ENCODE measurements at regions not wholly inside any gene's neighbourhood (a gene's known extent, or its start where the extent isn't known, plus 50 kb on each side); places are given as distances from the start of the nearest gene placed in this dataset.

- DNase-seq: no peak
These were observed 250.2 kb upstream of the MIR17HG start for GRCh38 chr13:91097269-91097668.

DNA sequence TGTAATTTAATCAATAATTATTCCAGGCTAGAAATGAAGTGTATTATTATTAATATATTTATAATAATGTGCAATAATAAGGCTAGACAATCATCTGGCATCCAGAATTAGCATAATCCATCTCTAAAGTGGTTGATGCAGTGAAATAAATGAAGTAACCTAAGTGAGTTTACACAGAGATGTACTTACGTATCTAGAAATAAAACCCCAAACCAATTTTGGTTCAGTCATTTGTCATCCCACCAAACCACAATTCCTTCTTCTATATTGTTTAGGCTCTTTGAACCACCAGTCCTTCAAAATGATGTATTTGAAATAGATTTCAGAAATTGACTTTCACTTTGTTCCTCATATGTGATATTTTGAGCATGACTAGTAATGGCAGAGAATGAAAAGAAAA is 247.6 kb upstream of the MIR17HG start:
- no peak for DNase-seq

- no peak for DNase-seq
These were observed 246.5 kb upstream of the MIR17HG start for GRCh38 chr13:91100944-91101343.

- DNase-seq: no peak
These were observed 246.1 kb upstream of the MIR17HG start for GRCh38 chr13:91101381-91101780.

GRCh38 chr13:91105270-91105669 is 242.2 kb upstream of the MIR17HG start:
- no peak for DNase-seq

DNA sequence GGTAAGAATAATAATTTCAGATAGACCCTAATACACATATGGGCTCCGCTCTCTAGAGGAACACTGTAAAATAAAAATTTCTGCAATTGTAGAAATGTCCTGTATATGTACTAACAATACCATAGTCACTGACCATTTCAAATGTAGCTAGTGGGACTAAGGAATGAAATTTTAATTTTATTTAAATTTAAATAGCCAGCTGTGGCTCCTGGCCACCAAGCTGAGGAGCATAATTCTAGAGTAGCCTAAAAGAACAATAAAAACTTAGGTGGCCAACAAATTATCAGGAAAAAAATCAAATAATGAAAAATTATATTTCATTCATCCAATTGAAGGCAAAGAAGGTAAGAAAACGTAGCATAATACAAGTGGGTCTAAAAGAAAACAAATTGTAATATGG is 240.9 kb upstream of the MIR17HG start:
- DNase-seq: no peak

DNA sequence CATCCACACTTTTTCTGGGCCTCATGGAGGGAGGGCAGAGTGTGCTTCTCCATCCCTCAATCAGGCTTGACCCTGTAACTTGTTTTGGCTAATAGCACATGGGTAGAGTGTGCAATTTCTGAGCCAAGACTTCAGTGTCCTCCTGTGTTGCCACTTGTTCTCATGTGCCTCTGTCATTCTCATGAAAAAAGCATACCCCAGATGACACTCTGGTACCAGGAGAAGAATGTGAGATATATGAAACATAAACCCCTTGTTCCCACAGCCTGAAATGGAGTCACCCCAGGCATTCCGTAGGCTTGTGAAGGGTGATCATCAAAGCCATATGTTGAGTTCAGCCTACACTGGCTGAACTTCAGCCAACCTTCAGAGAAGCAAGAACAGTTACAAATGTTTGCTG is 239.2 kb upstream of the MIR17HG start:
- DNase-seq: no peak

GRCh38 chr13:91111476-91112200 is 235.8 kb upstream of the MIR17HG start:
- DNase-seq: no peak

- DNase-seq: no peak
These were observed 235.1 kb upstream of the MIR17HG start for GRCh38 chr13:91112201-91112923.

- DNase-seq: no peak
These were observed 234.6 kb upstream of the MIR17HG start for GRCh38 chr13:91112924-91113277.

- DNase-seq: no peak
These were observed 231.7 kb upstream of the MIR17HG start for GRCh38 chr13:91115776-91116175.

DNA sequence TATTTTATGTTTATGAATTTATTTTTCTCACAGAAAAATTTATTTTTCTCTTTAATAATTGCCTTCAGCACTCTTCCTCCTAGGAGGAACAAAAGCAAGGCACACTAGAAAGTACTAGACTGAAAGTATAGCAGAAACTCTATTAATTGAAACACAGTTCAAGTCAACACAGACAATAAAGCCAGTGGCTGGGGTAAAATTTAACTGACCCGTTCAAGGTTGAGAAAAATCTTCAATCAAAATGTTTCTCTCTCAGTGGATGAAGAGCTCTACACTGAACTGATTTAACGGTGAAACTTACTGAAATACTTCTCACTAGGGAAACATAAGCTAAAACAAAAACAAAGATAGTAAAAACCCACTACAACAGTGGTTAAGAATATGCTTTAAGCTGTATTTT is 230.1 kb upstream of the MIR17HG start:
- no peak for DNase-seq

GRCh38 chr13:91119643-91120042 is 227.8 kb upstream of the MIR17HG start:
- no peak for DNase-seq

GRCh38 chr13:91122766-91123165 is 224.7 kb upstream of the MIR17HG start:
- no peak for DNase-seq

- no peak for DNase-seq
These were observed 223.9 kb upstream of the MIR17HG start for GRCh38 chr13:91123456-91124127.

DNA sequence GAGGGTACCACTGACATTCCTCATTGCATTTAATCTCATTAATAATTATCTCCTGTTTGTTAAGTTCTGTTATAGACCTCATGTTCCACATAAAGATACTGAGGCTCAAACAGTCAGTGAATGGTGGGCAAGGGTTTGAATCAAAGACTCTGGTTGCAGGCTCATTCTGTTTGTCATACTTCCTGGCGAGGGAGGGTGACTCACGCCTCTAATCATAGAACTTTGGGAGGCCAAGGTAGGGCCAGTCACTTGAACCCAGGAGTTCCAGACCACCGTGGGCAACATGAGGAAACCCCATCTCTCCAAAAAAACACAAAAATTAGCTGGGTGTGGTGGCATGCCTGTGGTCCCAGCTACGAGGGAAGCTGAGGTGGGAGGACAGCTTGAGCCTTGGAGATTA is 220.7 kb upstream of the MIR17HG start:
- DNase-seq: peak; percentile 3

DNA sequence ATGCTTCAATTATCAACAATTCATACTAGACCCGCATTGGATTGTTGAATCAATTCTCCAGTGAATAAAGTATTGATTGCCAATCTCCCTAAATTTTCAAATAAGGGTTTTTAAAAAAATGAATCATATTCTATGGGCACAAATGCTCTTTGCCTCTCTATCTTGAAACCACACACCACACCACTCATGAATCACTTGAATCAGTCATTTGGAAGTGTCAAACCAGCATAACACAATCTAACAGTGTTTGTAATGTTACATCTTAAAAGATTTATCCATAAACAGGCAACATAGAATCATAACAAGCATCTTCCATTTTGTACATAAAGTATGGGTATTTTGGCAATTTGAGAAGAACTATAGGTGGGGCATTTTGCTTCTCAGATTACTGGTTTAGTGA is 219.5 kb upstream of the MIR17HG start:
- DNase-seq: no peak

GRCh38 chr13:91132381-91132780 is 215.1 kb upstream of the MIR17HG start:
- DNase-seq: no peak

DNA sequence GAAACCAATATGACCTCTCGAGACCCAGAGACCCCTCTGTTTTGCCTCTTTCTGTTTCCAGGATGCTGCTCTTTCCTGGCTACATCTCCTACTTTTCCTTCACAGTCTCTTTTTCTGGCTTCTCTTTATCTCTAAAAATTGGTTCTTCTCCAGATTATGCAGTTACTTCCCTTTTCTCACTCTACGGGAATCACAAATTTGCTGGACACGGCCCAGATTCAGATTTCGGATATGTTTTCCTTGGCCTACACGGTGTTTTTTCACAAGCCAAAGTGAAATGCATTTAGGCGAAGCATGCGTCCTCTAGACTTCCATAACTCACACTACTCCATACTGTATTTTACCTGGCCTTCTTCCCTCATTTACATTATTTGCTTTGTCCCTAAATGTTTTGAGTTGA is 214.7 kb upstream of the MIR17HG start:
- no peak for DNase-seq

- DNase-seq: peak; percentile 29
These were observed 213.3 kb upstream of the MIR17HG start for GRCh38 chr13:91133941-91134802.

- DNase-seq: no peak
These were observed 212.7 kb upstream of the MIR17HG start for GRCh38 chr13:91134803-91135184.

- DNase-seq: no peak
These were observed 212.1 kb upstream of the MIR17HG start for GRCh38 chr13:91135376-91135775.

DNA sequence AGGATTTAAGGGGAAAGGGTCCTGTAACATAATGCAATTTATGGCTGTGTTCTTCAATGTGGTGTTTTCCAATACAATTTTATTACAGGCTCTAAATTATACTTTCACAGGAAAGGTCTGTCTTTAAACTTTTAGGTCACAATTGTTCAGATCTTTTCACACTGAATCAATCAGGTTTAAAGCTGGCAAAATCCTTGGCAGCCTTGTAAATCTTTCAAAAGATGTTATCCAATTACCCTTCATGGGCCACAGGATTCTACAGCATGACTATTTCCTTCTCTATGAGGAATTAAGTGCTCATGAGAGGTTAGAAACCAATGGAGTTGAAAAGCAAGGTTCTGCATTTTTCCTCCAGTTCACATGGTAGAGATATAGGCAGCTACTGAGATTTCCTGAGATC is 211.5 kb upstream of the MIR17HG start:
- DNase-seq: no peak

All from activated CD4-positive, alpha-beta T cell treated with anti-CD3 and anti-CD28 coated beads for 48 hours (primary cell).